G401 (cell line): ENCODE measurements at regions not wholly inside any gene's neighbourhood (a gene's known extent, or its start where the extent isn't known, plus 50 kb on each side); places are given as distances from the start of the nearest gene placed in this dataset.
"Not testable (repeated sequence)": the region's sequence is repeated elsewhere in the genome, so short reads cannot be mapped to it uniquely, and the experiment has no call there.

Experiments used
- DNase-seq: peaks from one replicate; pipeline ENCODE4 v3.0.0-alpha.2; 2015; ENCODE audit warnings: low spot score
- in situ Hi-C: cut with HindIII; loops from 2 replicates; pipeline ENCODE4 v1.10.0; 2016; ENCODE audit warnings: low sequenced_read_pairs, mixed read lengths

- in situ Hi-C loops, result no loop called here
- DNase-seq, result no peak
These were observed 136.4 kb downstream of the NPIPB5 start for GRCh38 chr16:22646948-22647556.

- in situ Hi-C loops, result no loop called here
- no peak for DNase-seq
These were observed 137.4 kb downstream of the NPIPB5 start for GRCh38 chr16:22648141-22648540.

GRCh38 chr16:22648941-22649340 lies 138.2 kb downstream of the NPIPB5 start:
- in situ Hi-C loops, result no loop called here
- DNase-seq, result no peak

- DNase-seq, in situ Hi-C loops: not testable (repeated sequence)
These were observed 140.6 kb downstream of the NPIPB5 start for GRCh38 chr16:22651111-22651817.

- in situ Hi-C loops, result no loop called here
- no peak for DNase-seq
These were observed 141.8 kb downstream of the NPIPB5 start for GRCh38 chr16:22652463-22652845.

GRCh38 chr16:22653876-22654275 lies 143.2 kb downstream of the NPIPB5 start:
- in situ Hi-C loops, result no loop called here
- DNase-seq, result no peak

- DNase-seq, in situ Hi-C loops: not testable (repeated sequence)
These were observed 145.9 kb downstream of the NPIPB5 start for GRCh38 chr16:22656573-22656972.

GRCh38 chr16:22659933-22660332 lies 149.2 kb downstream of the NPIPB5 start:
- DNase-seq, result peak; percentile 93
- in situ Hi-C loops, result no loop called here

- DNase-seq, result no peak
- in situ Hi-C loops, result no loop called here
These were observed 149.9 kb downstream of the NPIPB5 start for GRCh38 chr16:22660441-22661160.

- in situ Hi-C loops, result no loop called here
- no peak for DNase-seq
These were observed 150.5 kb downstream of the NPIPB5 start for GRCh38 chr16:22661161-22661647.

- DNase-seq, in situ Hi-C loops: not testable (repeated sequence)
These were observed 151.0 kb upstream of the HS3ST2 start for GRCh38 chr16:22662958-22663357.

- in situ Hi-C loops, result no loop called here
- no peak for DNase-seq
These were observed 150.4 kb upstream of the HS3ST2 start for GRCh38 chr16:22663389-22664064.

- DNase-seq, result peak; percentile 15
- in situ Hi-C loops, result no loop called here
These were observed 149.8 kb upstream of the HS3ST2 start for GRCh38 chr16:22664132-22664531.

GRCh38 chr16:22664561-22664997 lies 149.4 kb upstream of the HS3ST2 start:
- DNase-seq, result no peak
- in situ Hi-C loops, result no loop called here

GRCh38 chr16:22665048-22665797 lies 148.7 kb upstream of the HS3ST2 start:
- in situ Hi-C loops, result no loop called here
- no peak for DNase-seq

GRCh38 chr16:22665803-22666202 lies 148.2 kb upstream of the HS3ST2 start:
- DNase-seq, result no peak
- in situ Hi-C loops, result no loop called here

- no peak for DNase-seq
These were observed 145.6 kb upstream of the HS3ST2 start for GRCh38 chr16:22668318-22668717.

GRCh38 chr16:22670044-22670536 lies 143.9 kb upstream of the HS3ST2 start:
- DNase-seq, result no peak
- in situ Hi-C loops, result no loop called here

More at GRCh38 chr16:22668318-22668717, 145.6 kb upstream of the HS3ST2 start:
- in situ Hi-C loops, result no loop called here

GRCh38 chr16:22670551-22671041 lies 143.4 kb upstream of the HS3ST2 start:
- DNase-seq, result peak; percentile 48
- in situ Hi-C loops, result no loop called here
